GM18526 (cell line): ENCODE measurements at regions not wholly inside any gene's neighbourhood (a gene's known extent, or its start where the extent isn't known, plus 50 kb on each side); places are given as distances from the start of the nearest gene placed in this dataset.

ENCODE experiments used
- POLR2A ChIP-seq: IDR thresholded peaks from 3 replicates; pipeline ENCODE4 v1.6.1; 2011; ENCODE audit not compliant: insufficient read length; ENCODE audit errors: extremely low read depth

- TF ChIP-seq POLR2A: no peak
Measured at GRCh38 chr2:8159966-8160603, 521.8 kb upstream of the ID2 start.

DNA sequence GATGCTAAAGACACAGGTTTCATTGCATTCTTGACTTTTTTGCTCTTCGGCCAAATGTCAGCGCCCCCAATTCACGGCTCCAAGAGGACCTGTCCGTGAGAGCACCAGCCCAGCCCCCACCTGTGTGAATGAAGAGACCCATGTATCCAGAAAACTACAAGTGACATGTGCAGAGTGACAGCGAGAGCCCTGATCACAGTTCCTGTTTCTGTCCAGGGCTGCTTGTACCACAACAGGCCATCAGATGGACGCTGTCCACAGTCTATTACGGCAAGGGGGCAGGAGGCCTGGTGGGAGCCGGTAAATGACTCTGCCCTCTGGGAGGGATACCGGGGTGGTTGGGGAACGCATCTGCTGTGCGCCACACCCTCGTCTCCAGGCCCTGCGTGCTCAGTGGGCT lies 520.9 kb upstream of the ID2 start:
- no peak for TF ChIP-seq POLR2A

DNA sequence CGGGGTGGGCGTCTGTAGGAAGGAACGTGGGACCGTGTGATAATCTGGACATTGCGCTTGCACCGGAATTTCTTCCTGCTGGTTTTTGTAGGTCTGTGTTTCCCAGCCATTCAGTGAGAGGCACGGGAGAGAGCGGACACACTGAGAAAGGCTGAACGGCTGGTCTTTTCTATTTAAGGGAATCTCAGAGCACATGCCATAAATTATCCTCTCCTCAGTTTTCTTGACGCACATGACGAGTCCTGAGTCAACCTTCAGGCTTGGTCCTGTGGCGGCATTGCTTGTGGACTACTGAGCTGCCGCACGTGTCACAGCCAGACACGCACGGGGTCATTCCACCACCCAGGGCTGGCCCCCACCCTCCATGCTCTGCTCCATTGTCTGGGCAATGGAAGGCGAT lies 519.3 kb upstream of the ID2 start:
- TF ChIP-seq POLR2A: no peak

DNA sequence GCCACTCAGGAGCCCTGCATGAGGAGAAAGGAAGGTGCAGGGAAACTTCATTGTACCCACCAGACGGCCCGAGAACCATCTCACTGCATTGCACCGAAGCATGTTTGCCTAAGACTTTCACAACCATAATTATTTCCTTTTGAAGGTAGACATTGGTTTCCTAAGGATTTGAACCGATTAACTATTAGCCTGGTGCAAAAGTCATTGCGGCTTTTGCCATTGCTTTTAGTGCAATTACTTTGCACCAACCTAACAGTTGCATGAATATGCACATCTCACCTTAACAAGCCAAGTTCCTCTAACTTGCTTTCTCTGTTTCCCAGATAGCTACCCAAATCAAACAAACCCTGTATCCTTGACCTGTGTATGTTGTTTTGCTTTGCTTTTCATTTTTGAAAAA lies 516.3 kb upstream of the ID2 start:
- no peak for TF ChIP-seq POLR2A

DNA sequence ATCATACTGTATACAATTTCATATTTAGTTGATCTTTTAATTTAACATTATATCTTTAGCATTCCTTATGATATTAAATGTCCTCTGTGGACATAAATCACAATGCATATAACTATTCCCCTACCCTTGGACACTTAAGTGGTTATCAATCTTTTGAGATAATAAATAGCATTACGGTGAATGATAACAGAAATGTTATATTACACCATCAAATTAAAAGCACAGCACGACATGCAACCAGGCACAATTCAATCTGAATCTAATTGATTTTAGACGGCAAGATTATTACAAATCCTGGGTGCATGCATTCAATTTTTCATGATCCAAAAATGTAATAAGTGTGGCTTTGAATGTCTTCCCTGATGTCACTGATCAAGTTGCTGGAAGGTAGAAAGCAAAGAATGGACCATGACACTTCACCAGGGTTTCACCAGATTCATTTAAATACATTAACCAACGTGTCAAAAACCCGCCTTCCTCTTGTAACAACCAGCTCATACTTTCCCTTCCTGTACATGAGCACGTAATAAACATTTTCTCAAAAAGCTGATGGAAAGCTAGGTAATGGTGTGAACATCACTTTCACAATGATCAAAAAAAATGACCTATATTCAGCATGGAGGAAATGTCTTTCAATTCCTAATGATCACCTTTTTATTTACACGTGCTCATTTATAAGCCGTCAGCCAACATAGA lies 513.7 kb upstream of the ID2 start:
- TF ChIP-seq POLR2A: no peak

DNA sequence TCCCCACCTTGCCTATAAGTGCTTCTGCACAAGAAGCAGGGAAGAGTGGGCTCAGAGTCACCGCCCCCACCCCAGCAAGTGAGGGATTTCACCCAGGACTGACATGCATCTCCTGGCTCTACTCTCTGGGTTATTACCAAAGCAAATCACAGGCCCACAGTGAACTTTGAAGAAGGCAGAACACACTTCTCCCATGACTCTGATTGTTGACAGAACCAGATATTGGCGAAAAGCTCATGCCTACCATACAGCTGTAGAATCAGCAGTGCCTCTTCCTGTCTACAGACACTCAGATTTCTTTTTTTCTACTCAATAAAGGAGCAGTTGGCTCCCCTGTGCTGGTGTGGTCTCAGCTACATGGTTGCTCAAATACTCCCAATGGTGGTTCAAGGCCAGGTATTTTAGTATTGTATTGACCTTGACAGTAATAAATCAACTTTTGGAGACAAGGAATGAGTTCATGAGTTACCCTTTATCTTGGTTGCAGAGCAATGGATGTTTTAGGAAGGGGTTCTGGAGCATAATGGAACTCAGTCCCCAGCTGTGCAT lies 512.9 kb upstream of the ID2 start:
- TF ChIP-seq POLR2A: no peak

GRCh38 chr2:8169443-8169842 lies 512.4 kb upstream of the ID2 start:
- no peak for TF ChIP-seq POLR2A

DNA sequence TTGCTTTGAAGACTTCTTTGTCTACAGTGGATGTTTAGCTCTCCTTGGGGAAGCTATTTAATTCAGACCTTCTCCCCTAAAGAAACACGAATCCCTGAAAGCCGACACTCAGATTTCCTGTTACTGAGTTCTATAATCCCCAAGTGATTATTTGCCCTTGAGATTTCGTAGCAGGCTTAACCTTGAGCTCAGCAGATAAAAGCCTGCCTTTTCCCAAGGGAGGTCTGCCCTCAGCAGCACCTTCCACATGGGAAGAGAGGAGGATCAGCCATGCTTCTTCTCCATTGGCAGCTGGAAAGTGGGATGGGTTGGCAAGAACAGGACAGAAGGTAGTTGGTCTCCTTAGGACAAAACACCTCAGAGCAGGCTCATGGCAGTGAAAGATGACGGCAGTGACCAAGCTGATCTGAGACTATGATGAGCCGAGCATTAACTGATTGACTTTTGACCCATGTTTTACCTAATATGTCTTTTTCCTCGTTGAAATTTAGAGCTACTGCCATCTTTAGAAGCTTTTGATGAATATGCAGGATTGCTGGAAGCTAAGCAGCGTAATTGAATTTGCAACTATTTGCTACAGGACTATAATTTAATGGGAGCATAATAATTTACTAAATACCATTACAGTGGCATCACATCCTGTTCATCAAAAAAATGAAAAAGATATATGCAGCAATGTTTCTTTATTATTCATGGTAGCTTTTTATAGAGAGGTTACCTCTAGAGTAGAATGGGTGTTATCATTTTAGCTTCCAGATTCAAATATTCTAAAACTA lies 511.1 kb upstream of the ID2 start:
- no peak for TF ChIP-seq POLR2A

- no peak for TF ChIP-seq POLR2A
Measured at GRCh38 chr2:8171608-8172007, 510.2 kb upstream of the ID2 start.

GRCh38 chr2:8172661-8173060 lies 509.2 kb upstream of the ID2 start:
- TF ChIP-seq POLR2A: no peak

DNA sequence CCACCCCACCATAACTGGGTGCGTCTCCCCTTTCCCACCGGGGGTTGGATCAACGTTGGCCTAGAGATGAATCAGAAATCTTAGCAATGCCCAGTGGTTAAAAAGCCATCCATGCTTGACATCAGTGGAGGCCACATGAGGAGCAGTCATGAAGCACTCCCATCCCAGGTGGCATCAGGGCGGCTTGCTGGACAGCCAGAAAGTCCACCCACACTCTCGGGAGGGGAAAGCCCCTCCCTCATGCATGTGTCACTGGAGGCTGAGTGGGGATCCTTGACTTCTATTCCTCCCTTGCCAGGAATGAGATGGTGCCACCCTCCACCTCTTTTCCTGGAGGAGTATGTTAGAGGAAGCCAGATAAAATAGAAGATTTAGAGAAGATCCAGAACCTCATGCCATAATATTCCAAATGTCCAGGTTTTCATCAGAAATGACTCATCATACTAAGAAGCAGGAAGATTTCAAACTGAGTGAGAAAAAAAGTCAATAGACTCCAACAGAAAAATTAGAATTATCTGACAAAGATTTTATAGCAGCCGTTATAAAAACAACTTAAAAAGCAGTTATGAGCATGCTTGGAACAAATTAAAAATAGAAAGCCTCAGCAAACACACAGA lies 507.1 kb upstream of the ID2 start:
- TF ChIP-seq POLR2A: no peak

DNA sequence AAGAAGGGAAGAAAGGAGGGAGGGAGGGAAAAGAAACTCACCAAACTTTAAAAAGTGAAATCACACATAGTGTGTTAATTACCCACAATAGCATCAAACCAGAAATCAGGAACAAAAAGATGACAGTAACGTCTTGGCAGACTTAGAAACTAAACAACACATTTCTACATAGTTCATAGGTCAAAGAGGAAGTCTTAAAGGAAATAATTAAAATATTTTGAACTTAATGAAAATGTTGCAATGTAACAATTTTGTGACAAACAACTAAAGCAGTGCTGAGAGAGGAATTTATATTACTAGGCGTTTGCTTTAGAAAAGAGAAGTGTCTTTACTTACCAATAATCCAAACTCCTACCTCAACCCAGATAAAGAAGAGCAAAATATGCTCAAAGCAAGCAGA lies 505.0 kb upstream of the ID2 start:
- no peak for TF ChIP-seq POLR2A

- no peak for TF ChIP-seq POLR2A
Measured at GRCh38 chr2:8177566-8177965, 504.3 kb upstream of the ID2 start.

GRCh38 chr2:8178911-8179310 lies 502.9 kb upstream of the ID2 start:
- TF ChIP-seq POLR2A: no peak

DNA sequence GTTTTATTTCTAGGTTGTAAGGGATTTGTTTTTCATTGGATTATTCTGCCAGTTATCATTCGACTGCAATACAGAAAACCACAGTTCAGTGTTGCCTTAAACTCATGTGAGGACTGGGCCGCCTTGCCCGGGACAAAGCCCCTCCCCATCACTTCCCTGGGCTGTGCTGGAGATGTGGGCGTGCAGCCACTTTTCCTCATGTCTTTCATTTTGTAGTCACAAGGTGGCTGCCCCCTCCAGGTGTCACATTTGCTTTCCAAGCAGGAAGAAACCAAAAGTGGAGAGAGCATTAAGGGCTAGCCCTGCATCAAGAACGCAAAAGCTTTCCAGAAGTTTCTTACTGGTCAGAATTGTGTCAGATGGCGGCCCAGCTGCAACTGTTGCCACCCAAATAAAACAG lies 492.5 kb upstream of the ID2 start:
- no peak for TF ChIP-seq POLR2A

DNA sequence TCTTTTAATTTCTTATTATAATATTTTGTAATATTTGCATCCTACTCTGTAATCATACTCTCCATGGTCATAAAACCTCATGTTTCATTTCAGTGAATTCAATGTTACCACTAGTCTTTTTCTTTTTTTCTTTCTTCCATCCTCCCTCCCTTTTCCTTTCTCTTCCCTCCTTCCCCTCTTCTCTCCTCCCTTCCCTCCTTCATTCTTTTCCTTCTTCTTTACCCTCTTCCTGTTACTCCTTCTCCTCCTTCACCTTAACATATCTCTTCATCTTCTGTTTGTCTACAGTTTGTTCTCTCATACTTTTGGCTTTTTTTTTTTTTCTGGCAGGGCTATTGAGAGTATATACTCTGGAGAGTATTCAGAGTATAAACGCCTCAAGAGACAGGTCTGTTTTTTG lies 491.6 kb upstream of the ID2 start:
- TF ChIP-seq POLR2A: no peak

- no peak for TF ChIP-seq POLR2A
Measured at GRCh38 chr2:8191427-8191826, 490.4 kb upstream of the ID2 start.
